Endothelial cell of umbilical vein (primary cell): ENCODE measurements at regions not wholly inside any gene's neighbourhood (a gene's known extent, or its start where the extent isn't known, plus 50 kb on each side); places are given as distances from the start of the nearest gene placed in this dataset.

Experiments
- BruUV-seq: library from RNA; stranded (reverse); fragments of 400-500 nt; replicated peaks from 2 replicates; lab custom pipeline; 2021; lab: Mats Ljungman, UMichigan
- CTCF ChIA-PET: fragments of 300-600, 350-600 bp; sonication (Branson Sonifier 250); formaldehyde crosslinking; loops from one replicate; lab custom pipeline; 2021; ENCODE audit warnings: antibody characterized with exemption, inconsistent platforms; lab: Charles Lee
- POLR2A ChIA-PET: fragments of 300-600, 350-600 bp; sonication (Branson Sonifier 250); formaldehyde crosslinking; loops from one replicate; lab custom pipeline; 2021; ENCODE audit warnings: antibody characterized with exemption, inconsistent platforms; lab: Charles Lee
- DNase-seq: peaks from one replicate; pipeline ENCODE4 v3.0.0-alpha.2; 2011; ENCODE audit warnings: low read depth, low spot score
- FAIRE-seq: peaks from 2 replicates; lab custom pipeline; 2011; peaks lifted over from hg19 to GRCh38; lab: Jason Lieb, UNC
- H2AFZ ChIP-seq: 2 replicates; pipeline ENCODE4 v1.6.0; 2012; ENCODE audit warnings: low read depth, low read length, control low read depth, inconsistent platforms
- H3K27ac ChIP-seq: 2 replicates; pipeline ENCODE4 v1.5.1; 2011; ENCODE audit warnings: low read depth, mild to moderate bottlenecking, control low read depth, low read length, moderate library complexity; ENCODE audit not compliant: insufficient read depth
- H3K27me3 ChIP-seq, 2 experiments: 2 replicates each; pipeline versions ENCODE4 v1.6.0 to v1.6.1; 2011; ENCODE audit warnings: low read length in 2 of 2, mixed read lengths in 1 of 2; ENCODE audit not compliant: control insufficient read depth in 2 of 2, insufficient read depth in 2 of 2
- H3K36me3 ChIP-seq, 2 experiments: 2 replicates in 1 of 2; 3 replicates in 1 of 2; pipeline ENCODE4 v1.5.1; 2011; ENCODE audit warnings: low read length in 2 of 2, mild to moderate bottlenecking in 1 of 2, moderate library complexity in 1 of 2; ENCODE audit not compliant: control insufficient read depth in 2 of 2, insufficient read depth in 2 of 2; ENCODE audit errors: extremely low read depth in 1 of 2
- H3K4me1 ChIP-seq: 3 replicates; pipeline ENCODE4 v1.5.1; 2011; ENCODE audit warnings: mild to moderate bottlenecking, low read length; ENCODE audit not compliant: control insufficient read depth, insufficient read depth; ENCODE audit errors: extremely low read depth
- H3K4me2 ChIP-seq: 2 replicates; pipeline ENCODE4 v1.6.1; 2011; ENCODE audit warnings: low read length, control low read depth, mixed read lengths; ENCODE audit not compliant: insufficient read depth
- H3K4me3 ChIP-seq, 3 experiments: fragments of 200-600 bp in 1 of 3; sonication (generic), shearing (Covaris generic) in 1 of 3; replicated peaks in 1 of 3; 2 replicates each; pipeline ENCODE4 v1.5.1; 2011 to 2016; ENCODE audit warnings: control low read depth in 3 of 3, low read length in 3 of 3, mild to moderate bottlenecking in 2 of 3, inconsistent platforms in 1 of 3, low read depth in 1 of 3, moderate library complexity in 1 of 3; ENCODE audit not compliant: insufficient read depth in 1 of 3
- H3K79me2 ChIP-seq: 2 replicates; pipeline ENCODE4 v1.6.0; 2012; ENCODE audit warnings: low read length, inconsistent platforms; ENCODE audit not compliant: control insufficient read depth, insufficient read depth
- H3K9ac ChIP-seq: replicated peaks from 2 replicates; pipeline ENCODE3; 2011; ENCODE audit warnings: low read length, control low read depth; ENCODE audit not compliant: insufficient read depth; ENCODE audit errors: extremely low read depth
- H3K9me1 ChIP-seq: replicated peaks from 3 replicates; pipeline ENCODE4 v1.6.0; 2011; ENCODE audit warnings: mild to moderate bottlenecking, low read length; ENCODE audit not compliant: control insufficient read depth, insufficient read depth; ENCODE audit errors: extremely low read depth
- H3K9me3 ChIP-seq: replicated peaks from 2 replicates; pipeline ENCODE4 v1.5.1; 2012; ENCODE audit warnings: low read length, inconsistent platforms; ENCODE audit not compliant: control insufficient read depth, insufficient read depth
- H4K20me1 ChIP-seq: replicated peaks from 2 replicates; pipeline ENCODE3; 2011; ENCODE audit warnings: mild to moderate bottlenecking, low read length; ENCODE audit not compliant: control insufficient read depth, insufficient read depth; ENCODE audit errors: extremely low read depth
- CTCF ChIP-seq, 2 donors: IDR thresholded peaks; 1 replicate in 1 of 2; 2 replicates in 1 of 2; pipeline ENCODE4 v1.5.1; 2011; ENCODE audit warnings: low read length in 2 of 2, mild to moderate bottlenecking in 2 of 2, moderate library complexity in 2 of 2, control low read depth in 1 of 2, inconsistent platforms in 1 of 2, low read depth in 1 of 2; ENCODE audit not compliant: insufficient read depth in 1 of 2; ENCODE audit errors: extremely low read depth in 1 of 2
- EZH2 ChIP-seq: IDR thresholded peaks from 2 replicates; pipeline ENCODE4 v1.6.1; 2012; ENCODE audit warnings: borderline replicate concordance, low read depth, mild to moderate bottlenecking, moderate library complexity, low read length, inconsistent platforms; ENCODE audit not compliant: severe bottlenecking
- FOS ChIP-seq: IDR thresholded peaks from 2 replicates; pipeline ENCODE4 v1.6.1; 2011; ENCODE audit warnings: mild to moderate bottlenecking, low read length, moderate library complexity, borderline replicate concordance; ENCODE audit not compliant: insufficient read depth
- GATA2 ChIP-seq: IDR thresholded peaks from 2 replicates; pipeline ENCODE4 v1.7.0; 2011; ENCODE audit warnings: low read depth, mild to moderate bottlenecking, moderate library complexity, mixed read lengths, low read length; ENCODE audit not compliant: insufficient read length, insufficient read depth
- JUN ChIP-seq: IDR thresholded peaks from 2 replicates; pipeline ENCODE4 v1.6.1; 2011; ENCODE audit warnings: borderline replicate concordance, low read depth; ENCODE audit not compliant: insufficient read length, insufficient read depth
- MAX ChIP-seq: IDR thresholded peaks from 2 replicates; pipeline ENCODE4 v1.6.1; 2011; ENCODE audit not compliant: insufficient read depth, insufficient read length
- MYC ChIP-seq: IDR thresholded peaks from one replicate; pipeline ENCODE4 v1.6.1; 2011; ENCODE audit warnings: mild to moderate bottlenecking, low read depth, low read length
- POLR2A ChIP-seq: IDR thresholded peaks from 2 replicates; pipeline ENCODE4 v1.6.1; 2012; ENCODE audit warnings: low read depth, mild to moderate bottlenecking, control low read depth, low read length
- POLR2AphosphoS5 ChIP-seq: IDR thresholded peaks from 2 replicates; pipeline ENCODE4 v1.6.1; 2012; ENCODE audit warnings: low read depth, mild to moderate bottlenecking, control low read depth, low read length, moderate library complexity; ENCODE audit not compliant: insufficient read depth
- dilution Hi-C: fragments of 300-500 bp; cut with MboI; formaldehyde crosslinking; loops from one replicate; pipeline ENCODE4 v1.15.0; 2019; ENCODE audit warnings: low sequenced_read_pairs; ENCODE audit not compliant: extremely low pct_ligation_motif_present
- intact Hi-C: fragments of 100-400 bp; cut with micrococcal nuclease; formaldehyde crosslinking; loops from one replicate; pipeline ENCODE4 v1.10.0; 2022

- Histone ChIP-seq H3K9me1 (no peaks in the 10 kb centered on the region), H3K9ac (no peak overlapping the region), H3K27me3 (no peaks in the 10 kb centered on the region), H3K4me3 (no peak overlapping the region), H3K36me3 (no peaks in the 10 kb centered on the region), H3K9me3 (no peaks in the 10 kb centered on the region), H3K27ac (no peak overlapping the region), H4K20me1 (no peaks in the 10 kb centered on the region), H2AFZ (no peak overlapping the region), H3K4me2 (no peak overlapping the region), H3K4me1 (no peaks in the 10 kb centered on the region), H3K79me2 (no peaks in the 10 kb centered on the region)
- DNase-seq: no peak
- CTCF ChIA-PET: no interaction called here
- intact Hi-C loops: no loop called here
- BruUV-seq: no TSS peak
- POLR2A ChIA-PET: no interaction called here
- TF ChIP-seq CTCF (IDR thresholded peaks at IDR 0.05; ENCODE audit: extremely low read depth in 1 of 2, insufficient read depth in 1 of 2, low read depth in 1 of 2, low read length in 2 of 2) (no peak), JUN (no peak), EZH2 (no peak), POLR2AphosphoS5 (no peak), MAX (no peak), POLR2A (no peak), MYC (no peak), GATA2 (no peak), FOS (no peak)
- dilution Hi-C loops: no loop called here
- no peak for FAIRE-seq
These were observed 1690.0 kb upstream of the LRRTM3 start for GRCh38 chr10:65235846-65236245.
